ENCODE measurements at regions not wholly inside any gene's neighbourhood (a gene's known extent, or its start where the extent isn't known, plus 50 kb on each side); places are given as distances from the start of the nearest gene placed in this dataset.

DNA sequence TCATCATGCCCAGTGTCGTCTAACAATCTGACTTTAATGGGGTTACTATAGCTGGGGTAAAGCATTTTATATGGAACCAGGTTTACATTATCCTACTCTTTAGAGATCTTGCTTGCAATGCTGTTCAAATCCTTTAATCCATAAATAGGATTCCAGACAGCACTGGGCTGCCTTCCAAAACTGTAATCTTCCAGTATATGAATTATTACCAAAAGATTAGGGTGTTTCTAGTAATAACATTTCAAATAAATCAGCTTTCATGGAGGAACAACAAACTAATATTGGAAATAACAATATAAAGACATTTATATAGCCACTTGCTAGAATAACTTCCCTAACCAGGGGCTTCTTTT is 88.6 kb upstream of the PLXNA2 start:
- TF ChIP-seq, protein P1, sequence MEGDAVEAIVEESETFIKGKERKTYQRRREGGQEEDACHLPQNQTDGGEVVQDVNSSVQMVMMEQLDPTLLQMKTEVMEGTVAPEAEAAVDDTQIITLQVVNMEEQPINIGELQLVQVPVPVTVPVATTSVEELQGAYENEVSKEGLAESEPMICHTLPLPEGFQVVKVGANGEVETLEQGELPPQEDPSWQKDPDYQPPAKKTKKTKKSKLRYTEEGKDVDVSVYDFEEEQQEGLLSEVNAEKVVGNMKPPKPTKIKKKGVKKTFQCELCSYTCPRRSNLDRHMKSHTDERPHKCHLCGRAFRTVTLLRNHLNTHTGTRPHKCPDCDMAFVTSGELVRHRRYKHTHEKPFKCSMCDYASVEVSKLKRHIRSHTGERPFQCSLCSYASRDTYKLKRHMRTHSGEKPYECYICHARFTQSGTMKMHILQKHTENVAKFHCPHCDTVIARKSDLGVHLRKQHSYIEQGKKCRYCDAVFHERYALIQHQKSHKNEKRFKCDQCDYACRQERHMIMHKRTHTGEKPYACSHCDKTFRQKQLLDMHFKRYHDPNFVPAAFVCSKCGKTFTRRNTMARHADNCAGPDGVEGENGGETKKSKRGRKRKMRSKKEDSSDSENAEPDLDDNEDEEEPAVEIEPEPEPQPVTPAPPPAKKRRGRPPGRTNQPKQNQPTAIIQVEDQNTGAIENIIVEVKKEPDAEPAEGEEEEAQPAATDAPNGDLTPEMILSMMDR (IDR thresholded peaks at IDR 0.05), result no peak
- no peak overlapping the region for H3K4me3 ChIP-seq
- H3K27ac ChIP-seq, result no peak overlapping the region
- no peak for DNase-seq (ENCODE audit: low spot score)

DNA sequence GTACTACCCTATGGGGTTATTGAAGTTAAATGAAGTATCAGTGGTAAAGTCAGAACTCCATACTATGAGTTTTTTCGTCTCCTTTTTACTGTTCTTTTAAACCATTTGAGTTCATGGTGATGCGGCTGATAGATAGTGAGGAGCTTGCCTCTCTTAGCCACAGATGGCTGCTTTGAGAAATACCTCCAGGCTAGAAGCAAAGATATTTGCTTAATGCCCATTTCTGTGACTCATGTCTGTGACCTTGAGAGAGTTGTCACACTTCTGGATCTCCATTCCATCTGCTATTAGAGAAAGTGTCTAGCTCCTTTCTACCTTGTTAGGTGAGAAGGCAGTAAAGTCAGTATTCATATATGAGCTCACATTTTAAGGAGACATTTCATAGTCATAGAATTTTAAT is 89.5 kb upstream of the PLXNA2 start:
- H3K27ac ChIP-seq, result no peak overlapping the region
- no peak for DNase-seq (ENCODE audit: low spot score)

DNA sequence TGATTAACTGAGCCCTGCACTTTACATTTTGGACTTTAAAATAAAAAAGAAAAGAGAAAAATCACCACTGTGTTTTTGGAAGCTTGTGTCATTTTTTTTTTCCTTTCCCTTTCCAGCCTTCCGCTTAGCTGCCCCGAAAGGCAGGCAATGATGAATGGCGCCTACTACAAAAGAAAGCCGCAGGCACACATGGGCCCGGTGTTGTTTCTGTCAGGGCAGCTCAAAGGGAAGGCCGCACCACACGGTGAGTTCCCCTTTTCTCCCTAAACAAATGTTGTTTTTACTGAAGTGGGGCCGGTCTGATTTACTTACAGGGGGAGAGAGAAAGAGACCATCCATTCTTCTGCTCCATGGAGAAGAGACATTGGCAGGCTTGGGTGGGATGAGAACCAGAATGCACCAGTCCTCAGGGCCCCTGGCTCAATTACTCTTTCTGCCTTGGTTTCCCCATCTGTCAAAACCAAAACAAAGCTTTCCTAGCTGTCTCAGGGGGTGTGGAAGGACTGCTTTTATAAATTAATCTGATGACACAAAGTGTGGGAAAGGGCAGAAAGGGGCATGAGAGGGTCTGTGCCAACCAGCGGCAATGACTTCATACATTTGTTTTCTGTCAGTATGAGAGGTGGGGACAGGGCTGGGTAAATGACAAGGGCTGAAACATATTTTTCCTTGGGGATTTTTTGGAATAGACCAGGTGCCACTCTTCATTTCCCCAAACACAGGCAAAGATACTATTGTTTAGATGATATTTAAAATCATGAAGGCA is 91.4 kb upstream of the PLXNA2 start:
- TF ChIP-seq, protein P1 (IDR thresholded peaks at IDR 0.05), result no peak
- Histone ChIP-seq H3K4me3 (no peak overlapping the region), H3K27ac (no peak overlapping the region)
- no peak for DNase-seq (ENCODE audit: low spot score)

More for the DNA sequence above, 89.5 kb upstream of the PLXNA2 start:
- TF ChIP-seq, protein P1 (IDR thresholded peaks at IDR 0.05), result no peak
- H3K4me3 ChIP-seq, result no peak overlapping the region

DNA sequence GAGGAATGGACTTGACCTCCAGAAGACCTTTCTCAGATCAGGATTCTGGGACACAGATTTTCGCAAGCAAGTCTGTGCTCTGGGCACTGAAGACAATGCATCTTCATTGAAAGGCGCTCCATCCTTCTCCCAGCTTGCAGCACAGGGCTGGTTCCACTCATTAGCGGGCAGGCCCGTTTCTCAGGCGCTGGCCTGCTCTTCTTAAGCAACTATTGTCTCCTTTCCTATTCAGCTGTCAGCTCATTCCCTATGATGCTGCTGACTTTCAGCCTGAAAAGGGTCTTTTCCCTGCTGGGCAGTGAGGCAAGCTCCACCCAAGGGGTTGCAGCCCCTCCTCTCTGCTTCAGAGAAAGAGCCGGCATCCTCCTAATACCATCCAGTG is 91.9 kb upstream of the PLXNA2 start:
- Histone ChIP-seq H3K4me3 (no peak overlapping the region), H3K27ac (no peak overlapping the region)
- no peak for DNase-seq (ENCODE audit: low spot score)
- TF ChIP-seq, protein P1 (IDR thresholded peaks at IDR 0.05), result no peak

DNA sequence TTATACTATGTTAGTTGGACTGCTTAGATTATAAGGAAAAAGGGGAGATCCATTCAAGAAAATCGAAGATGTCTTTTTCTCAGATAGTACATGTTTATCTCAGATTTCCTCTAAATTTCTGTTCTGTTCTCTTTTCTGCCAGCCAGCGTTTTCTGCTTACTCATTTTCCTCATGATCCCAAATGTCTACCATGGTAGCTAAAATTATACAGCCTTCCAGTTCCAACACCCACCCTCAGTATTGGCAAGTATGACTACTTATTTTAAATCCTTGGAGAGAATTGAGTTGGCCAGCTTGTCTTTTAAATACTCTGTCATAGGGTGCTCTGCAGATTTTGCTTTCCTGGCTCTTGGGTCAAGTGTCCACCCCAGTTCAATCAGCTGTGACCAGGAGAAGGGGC is 95.7 kb upstream of the PLXNA2 start:
- H3K27ac ChIP-seq, result no peak overlapping the region
- TF ChIP-seq, protein P1 (IDR thresholded peaks at IDR 0.05), result no peak
- DNase-seq (ENCODE audit: low spot score), result no peak
- H3K4me3 ChIP-seq, result no peak overlapping the region

DNA sequence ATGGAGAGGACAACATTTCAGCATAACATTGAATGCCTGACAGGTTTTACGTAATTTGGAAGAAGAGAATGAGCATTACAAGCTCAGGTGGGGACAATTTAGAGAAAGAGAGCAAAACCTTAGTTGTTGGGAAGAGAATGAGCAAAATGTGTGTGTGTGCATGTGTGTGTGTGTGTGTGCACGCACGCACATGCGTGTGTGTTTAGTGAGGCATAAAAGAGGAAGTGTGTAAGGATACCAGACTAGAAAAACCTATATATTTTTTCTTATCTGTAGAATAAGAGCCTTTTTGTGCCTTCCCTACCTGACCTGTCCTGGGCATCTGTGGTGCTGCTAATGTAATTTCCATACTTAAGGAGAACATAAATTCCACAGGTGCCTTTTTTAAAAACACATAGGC is 99.0 kb upstream of the PLXNA2 start:
- Histone ChIP-seq H3K4me3 (no peak overlapping the region), H3K27ac (no peak overlapping the region)
- no peak for DNase-seq (ENCODE audit: low spot score)
- TF ChIP-seq, protein P1 (IDR thresholded peaks at IDR 0.05), result no peak

DNA sequence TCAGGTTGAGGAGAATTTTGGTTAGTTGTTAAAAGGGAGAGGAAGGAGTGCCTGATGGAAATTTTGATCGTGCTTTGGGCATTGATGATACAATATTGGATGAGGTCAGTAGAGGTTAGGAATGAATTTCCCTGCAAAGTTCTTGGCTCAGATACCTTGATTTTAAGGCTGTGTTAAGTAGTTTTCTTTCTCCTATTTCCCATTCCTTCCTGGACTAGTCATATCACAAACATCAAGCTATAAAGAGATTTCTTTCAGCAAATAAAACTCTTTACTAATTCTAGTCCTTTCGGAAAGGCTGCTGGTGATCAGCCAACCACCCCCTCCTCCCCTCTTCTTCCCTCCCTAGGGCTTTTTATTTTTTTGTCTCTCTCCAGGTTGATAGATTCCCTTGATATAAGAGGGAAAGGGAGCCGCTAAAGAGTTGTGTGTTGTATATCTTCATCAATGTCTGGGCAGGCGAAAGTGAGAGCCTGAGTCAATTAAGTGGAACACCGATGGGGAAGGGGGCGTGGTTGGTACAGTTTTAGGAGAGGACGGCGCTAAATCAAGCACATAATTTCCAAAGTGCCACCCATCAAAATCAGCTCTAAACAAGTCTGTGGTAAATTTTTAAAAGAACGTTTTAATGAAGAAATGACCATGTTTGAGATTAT is 100.1 kb upstream of the PLXNA2 start:
- H3K4me3 ChIP-seq, result no peak overlapping the region
- TF ChIP-seq, protein P1 (IDR thresholded peaks at IDR 0.05), result no peak
- H3K27ac ChIP-seq, result no peak overlapping the region
- DNase-seq (ENCODE audit: low spot score), result no peak
